H1 (cell line): ENCODE measurements at regions not wholly inside any gene's neighbourhood (a gene's known extent, or its start where the extent isn't known, plus 50 kb on each side); places are given as distances from the start of the nearest gene placed in this dataset.

Source experiments
- CTCF ChIA-PET: fragments of 300-600 bp; sonication (Branson Sonifier 250); formaldehyde crosslinking; loops from one replicate; lab custom pipeline; 2021; ENCODE audit not compliant: partially characterized antibody; lab: Charles Lee
- POLR2A ChIA-PET: fragments of 300-600 bp; sonication (Branson Sonifier 250); formaldehyde crosslinking; loops from one replicate; lab custom pipeline; 2021; ENCODE audit warnings: inconsistent platforms; ENCODE audit not compliant: partially characterized antibody; lab: Charles Lee
- DNase-seq, 2 experiments: peaks; one replicate each; pipeline versions ENCODE4 v3.0.0 to v3.0.0-alpha.2; 2010 to 2022; ENCODE audit warnings: low spot score in 2 of 2, low read depth in 1 of 2, mixed read lengths in 1 of 2
- FAIRE-seq: peaks from 2 replicates; lab custom pipeline; 2011; peaks lifted over from hg19 to GRCh38; lab: Jason Lieb, UNC
- H2AFZ ChIP-seq: 2 replicates; pipeline ENCODE4 v1.8.1; 2012; ENCODE audit warnings: low read length, inconsistent platforms
- H2AK5ac ChIP-seq: 2 replicates; pipeline ENCODE4 v1.6.1; 2013; ENCODE audit warnings: low read depth, low read length
- H2BK120ac ChIP-seq: replicated peaks from 2 replicates; pipeline ENCODE3; 2013; ENCODE audit warnings: low read depth, low read length, inconsistent platforms
- H2BK12ac ChIP-seq: 2 replicates; pipeline ENCODE4 v1.6.1; 2013; ENCODE audit warnings: low read depth, low read length
- H2BK15ac ChIP-seq: 2 replicates; pipeline ENCODE4 v1.6.1; 2013; ENCODE audit warnings: low read length
- H2BK20ac ChIP-seq: 2 replicates; pipeline ENCODE4 v1.6.1; 2013; ENCODE audit warnings: low read length
- H2BK5ac ChIP-seq: 2 replicates; pipeline ENCODE4 v1.6.1; 2013; ENCODE audit warnings: low read depth, low read length
- H3K14ac ChIP-seq: 2 replicates; pipeline ENCODE4 v1.6.1; 2013; ENCODE audit warnings: inconsistent platforms; ENCODE audit not compliant: insufficient read length
- H3K18ac ChIP-seq: 2 replicates; pipeline ENCODE4 v1.6.1; 2013; ENCODE audit warnings: low read length; ENCODE audit errors: extremely low read depth
- H3K23ac ChIP-seq: 2 replicates; pipeline ENCODE4 v1.6.1; 2013; ENCODE audit warnings: inconsistent platforms; ENCODE audit not compliant: insufficient read length
- H3K23me2 ChIP-seq: 2 replicates; pipeline ENCODE4 v1.6.1; 2013; ENCODE audit warnings: low read depth, low read length
- H3K27ac ChIP-seq: 2 replicates; pipeline ENCODE4 v1.6.1; 2011; ENCODE audit warnings: low read depth, low read length, inconsistent platforms
- H3K27me3 ChIP-seq, 4 experiments: replicated peaks in 1 of 4; 1 replicate in 1 of 4; 2 replicates in 3 of 4; pipeline versions ENCODE4 v1.6.1 to v1.8.1; 2011 to 2013; ENCODE audit warnings: low read length in 3 of 4, mild to moderate bottlenecking in 3 of 4, inconsistent platforms in 2 of 4, mixed read lengths in 2 of 4, moderate library complexity in 1 of 4; ENCODE audit not compliant: control insufficient read depth in 3 of 4, insufficient read depth in 3 of 4; ENCODE audit errors: extremely low read depth in 1 of 4
- H3K36me3 ChIP-seq, 4 experiments: 2 replicates each; pipeline versions ENCODE4 v1.6.1 to v1.8.1; 2011 to 2013; ENCODE audit warnings: mild to moderate bottlenecking in 4 of 4, low read length in 3 of 4, moderate library complexity in 2 of 4, control low read depth in 1 of 4, inconsistent platforms in 1 of 4; ENCODE audit not compliant: insufficient read depth in 4 of 4, control insufficient read depth in 2 of 4
- H3K4ac ChIP-seq: replicated peaks from 2 replicates; pipeline ENCODE3; 2013; ENCODE audit warnings: low read length, low read depth, mixed read lengths, inconsistent platforms; ENCODE audit not compliant: insufficient read length
- H3K4me1 ChIP-seq, 4 experiments: replicated peaks in 1 of 4; 1 replicate in 1 of 4; 2 replicates in 3 of 4; pipeline versions ENCODE4 v1.6.1 to v1.8.1; 2011 to 2013; ENCODE audit warnings: low read length in 3 of 4, inconsistent platforms in 2 of 4, mixed read lengths in 1 of 4; ENCODE audit not compliant: insufficient read depth in 4 of 4, control insufficient read depth in 3 of 4
- H3K4me2 ChIP-seq, 2 experiments: 2 replicates each; pipeline versions ENCODE4 v1.6.1 to v1.8.1; 2011 to 2013; ENCODE audit warnings: low read depth in 2 of 2, low read length in 2 of 2, control low read depth in 1 of 2, inconsistent platforms in 1 of 2, mild to moderate bottlenecking in 1 of 2; ENCODE audit not compliant: insufficient read depth in 1 of 2
- H3K4me3 ChIP-seq, 4 experiments: fragments of 200-600, 300-600 bp in 1 of 4; sonication (generic), shearing (Covaris generic), sonication (Bioruptor Twin) in 1 of 4; 2 replicates each; pipeline versions ENCODE4 v1.5.1 to v1.8.1; 2011 to 2016; ENCODE audit warnings: low read length in 4 of 4, low read depth in 3 of 4, control low read depth in 2 of 4, inconsistent platforms in 2 of 4, mild to moderate bottlenecking in 2 of 4, mixed read lengths in 1 of 4, moderate library complexity in 1 of 4; ENCODE audit not compliant: insufficient read depth in 2 of 4; ENCODE audit errors: extremely low read depth in 1 of 4
- H3K56ac ChIP-seq: replicated peaks from 2 replicates; pipeline ENCODE3; 2013; ENCODE audit warnings: low read depth, mild to moderate bottlenecking, mixed read lengths, low read length, inconsistent platforms; ENCODE audit not compliant: insufficient read length
- H3K79me1 ChIP-seq: 2 replicates; pipeline ENCODE4 v1.6.1; 2013; ENCODE audit warnings: low read depth, low read length, control low read depth
- H3K79me2 ChIP-seq, 2 experiments: 2 replicates each; pipeline versions ENCODE4 v1.6.1 to v1.8.1; 2012 to 2013; ENCODE audit warnings: low read length in 2 of 2, mild to moderate bottlenecking in 2 of 2, inconsistent platforms in 1 of 2; ENCODE audit not compliant: insufficient read depth in 2 of 2, control insufficient read depth in 1 of 2
- H3K9ac ChIP-seq, 4 experiments: replicated peaks in 1 of 4; 1 replicate in 1 of 4; 2 replicates in 3 of 4; pipeline versions ENCODE4 v1.6.1 to v1.8.1; 2011 to 2013; ENCODE audit warnings: low read depth in 3 of 4, low read length in 3 of 4, control low read depth in 2 of 4, mild to moderate bottlenecking in 2 of 4, moderate library complexity in 2 of 4, inconsistent platforms in 1 of 4; ENCODE audit errors: extremely low read depth in 1 of 4
- H3K9me3 ChIP-seq, 2 experiments: 2 replicates each; pipeline versions ENCODE4 v1.6.1 to v1.8.1; 2012 to 2013; ENCODE audit warnings: mild to moderate bottlenecking in 2 of 2, moderate library complexity in 2 of 2, control low read depth in 1 of 2, inconsistent platforms in 1 of 2, low read depth in 1 of 2, low read length in 1 of 2, mixed read lengths in 1 of 2; ENCODE audit not compliant: insufficient read depth in 2 of 2
- H4K20me1 ChIP-seq, 2 experiments: replicated peaks in 1 of 2; 2 replicates each; pipeline versions ENCODE3 to v1.8.1; 2011 to 2013; ENCODE audit warnings: inconsistent platforms in 2 of 2, low read length in 2 of 2, mild to moderate bottlenecking in 1 of 2; ENCODE audit not compliant: insufficient read depth in 2 of 2, control insufficient read depth in 1 of 2
- H4K5ac ChIP-seq: 2 replicates; pipeline ENCODE4 v1.6.1; 2013; ENCODE audit warnings: low read length, low read depth, mixed read lengths, inconsistent platforms; ENCODE audit not compliant: insufficient read length
- H4K8ac ChIP-seq: 2 replicates; pipeline ENCODE4 v1.8.0; 2013; ENCODE audit warnings: mild to moderate bottlenecking, moderate library complexity, low read length, inconsistent platforms; ENCODE audit not compliant: insufficient read depth; ENCODE audit errors: extremely low read depth
- H4K91ac ChIP-seq: replicated peaks from 2 replicates; pipeline ENCODE3; 2013; ENCODE audit warnings: low read length, mixed read lengths, inconsistent platforms; ENCODE audit not compliant: insufficient read length
- BACH1 ChIP-seq: IDR thresholded peaks from 2 replicates; pipeline ENCODE4 v1.6.1; 2012; ENCODE audit warnings: low read length, improper control_type of control experiment
- CBX8 ChIP-seq: fragments of 300-800, 300-1000 bp; sonication (generic); IDR thresholded peaks from 2 replicates; pipeline ENCODE4 v1.7.1; 2016; ENCODE audit warnings: low read depth, low read length, borderline replicate concordance
- CHD1 ChIP-seq: IDR thresholded peaks from 2 replicates; pipeline ENCODE4 v1.6.1; 2012; ENCODE audit warnings: low read depth, low read length, improper control_type of control experiment
- CTCF ChIP-seq, 3 experiments: IDR thresholded peaks; 1 replicate in 2 of 3; 2 replicates in 1 of 3; pipeline versions ENCODE4 v1.5.1 to v1.6.1; 2011; ENCODE audit warnings: low read length in 3 of 3, mild to moderate bottlenecking in 3 of 3, inconsistent platforms in 2 of 3, low read depth in 1 of 3, moderate library complexity in 1 of 3; ENCODE audit not compliant: insufficient read depth in 1 of 3; ENCODE audit errors: control extremely low read depth in 1 of 3
- JUND ChIP-seq: IDR thresholded peaks from 2 replicates; pipeline ENCODE4 v1.6.1; 2011; ENCODE audit warnings: mild to moderate bottlenecking, improper control_type of control experiment, low read length
- KDM5A ChIP-seq: fragments of 200-600 bp; IDR thresholded peaks from 2 replicates; pipeline ENCODE4 v1.7.1; 2012; ENCODE audit warnings: mild to moderate bottlenecking, low read length, inconsistent platforms, mixed read lengths
- POLR2A ChIP-seq, 2 experiments: IDR thresholded peaks; 1 replicate in 1 of 2; 2 replicates in 1 of 2; pipeline ENCODE4 v1.6.1; 2011; ENCODE audit warnings: low read depth in 2 of 2, low read length in 2 of 2, mild to moderate bottlenecking in 2 of 2; ENCODE audit errors: control extremely low read depth in 1 of 2
- RAD21 ChIP-seq, 2 experiments: IDR thresholded peaks in 1 of 2; conservative IDR thresholded peaks in 1 of 2; 2 replicates each; pipeline ENCODE4 v1.6.1; 2011; ENCODE audit warnings: low read depth in 2 of 2, low read length in 2 of 2, improper control_type of control experiment in 1 of 2, inconsistent platforms in 1 of 2, mild to moderate bottlenecking in 1 of 2, moderate library complexity in 1 of 2
- SAP30 ChIP-seq: fragments of 300-600 bp; sonication (generic); IDR thresholded peaks from 2 replicates; pipeline ENCODE4 v1.7.1; 2012; ENCODE audit warnings: low read length, moderate library complexity, mild to moderate bottlenecking, inconsistent platforms; ENCODE audit not compliant: insufficient read depth, insufficient replicate concordance
- SP1 ChIP-seq: IDR thresholded peaks from 2 replicates; pipeline ENCODE4 v1.6.1; 2011; ENCODE audit warnings: low read depth, low read length
- SP2 ChIP-seq: IDR thresholded peaks from 2 replicates; pipeline ENCODE4 v1.6.1; 2012; ENCODE audit warnings: mild to moderate bottlenecking, low read length, inconsistent platforms
- TBP ChIP-seq: IDR thresholded peaks from 2 replicates; pipeline ENCODE4 v1.6.1; 2011; ENCODE audit warnings: low read depth, low read length, improper control_type of control experiment
- WGBS, 2 experiments: shearing (Covaris generic) in 1 of 2; methylation state at CpG; one replicate each; pipeline versions ENCODE4 v1.1.6 to v1.1.7; 2013 to 2015; ENCODE audit warnings: low lambda C conversion rate in 2 of 2, mixed read lengths in 2 of 2, inconsistent platforms in 1 of 2, low coverage in 1 of 2, missing lambda C conversion rate in 1 of 2; ENCODE audit not compliant: insufficient replicate concordance in 2 of 2, insufficient coverage in 1 of 2, insufficient read length in 1 of 2; ENCODE audit errors: extremely low coverage in 1 of 2, missing lambda C conversion rate in 1 of 2; 5-methylcytosine and 5-hydroxymethylcytosine counted together

- Histone ChIP-seq H3K9ac (no peak overlapping the region), H4K20me1 (no peaks in the 10 kb centered on the region), H3K23me2 (no peaks in the 10 kb centered on the region), H3K4me3 (no peak overlapping the region), H4K8ac (no peak overlapping the region), H2BK12ac (no peak overlapping the region), H2AK5ac (no peak overlapping the region), H2BK120ac (no peak overlapping the region), H3K79me1 (no peaks in the 10 kb centered on the region), H3K4me2 (no peak overlapping the region), H3K79me2 (no peaks in the 10 kb centered on the region), H2AFZ (no peak overlapping the region), H2BK15ac (no peak overlapping the region), H3K56ac (no peak overlapping the region), H3K27me3 (no peaks in the 10 kb centered on the region), H2BK5ac (no peak overlapping the region), H2BK20ac (no peak overlapping the region), H3K9me3 (no peaks in the 10 kb centered on the region; a peak in 1 of 4 replicates), H4K5ac (no peak overlapping the region), H3K27ac (no peak overlapping the region), H3K4me1 (no peaks in the 10 kb centered on the region; a peak in 1 of 7 replicates), H4K91ac (no peak overlapping the region), H3K4ac (no peak overlapping the region), H3K36me3 (no peaks in the 10 kb centered on the region), H3K23ac (no peak overlapping the region), H3K14ac (no peak overlapping the region), H3K18ac (no peak overlapping the region)
- 88% methylated on average over 7 of the region's 7 CpGs; no CpG with 5 or more reads in 1 of the 2 experiments for WGBS, 2 experiments
- POLR2A ChIA-PET, result no interaction called here
- CTCF ChIA-PET, result no interaction called here
- FAIRE-seq (no peak), DNase-seq (no peak)
- TF ChIP-seq RAD21 (IDR thresholded peaks at IDR 0.05 in 1 of 2, conservative IDR thresholded peaks at IDR 0.05 in 1 of 2; ENCODE audit: low read depth in 2 of 2, low read length in 2 of 2) (no peak), CTCF (IDR thresholded peaks at IDR 0.05; ENCODE audit: control extremely low read depth in 1 of 3, insufficient read depth in 1 of 3, low read depth in 1 of 3, low read length in 3 of 3) (no peak), SP1 (no peak), CBX8 (no peak), TBP (no peak), BACH1 (no peak), JUND (no peak), SAP30 (no peak), SP2 (no peak), POLR2A (IDR thresholded peaks at IDR 0.05; ENCODE audit: control extremely low read depth in 1 of 2, low read depth in 2 of 2, low read length in 2 of 2) (no peak), KDM5A (no peak), CHD1 (no peak)
These were observed 224.9 kb upstream of the VCX3A start for GRCh38 chrX:6759655-6760375.
